Stimulated activated CD4-positive, alpha-beta T cell treated with anti-CD3 and anti-CD28 coated beads, Interleukin-1b, Interleukin-23, amount 100 ng/mL, for 1 hour (primary cell): ENCODE measurements at regions not wholly inside any gene's neighbourhood (a gene's known extent, or its start where the extent isn't known, plus 50 kb on each side); places are given as distances from the start of the nearest gene placed in this dataset.

Source experiments
- DNase-seq, 2 donors: peaks; one replicate each; pipeline ENCODE4 v3.0.0-alpha.2; 2020; ENCODE audit warnings: low read depth in 2 of 2

DNA sequence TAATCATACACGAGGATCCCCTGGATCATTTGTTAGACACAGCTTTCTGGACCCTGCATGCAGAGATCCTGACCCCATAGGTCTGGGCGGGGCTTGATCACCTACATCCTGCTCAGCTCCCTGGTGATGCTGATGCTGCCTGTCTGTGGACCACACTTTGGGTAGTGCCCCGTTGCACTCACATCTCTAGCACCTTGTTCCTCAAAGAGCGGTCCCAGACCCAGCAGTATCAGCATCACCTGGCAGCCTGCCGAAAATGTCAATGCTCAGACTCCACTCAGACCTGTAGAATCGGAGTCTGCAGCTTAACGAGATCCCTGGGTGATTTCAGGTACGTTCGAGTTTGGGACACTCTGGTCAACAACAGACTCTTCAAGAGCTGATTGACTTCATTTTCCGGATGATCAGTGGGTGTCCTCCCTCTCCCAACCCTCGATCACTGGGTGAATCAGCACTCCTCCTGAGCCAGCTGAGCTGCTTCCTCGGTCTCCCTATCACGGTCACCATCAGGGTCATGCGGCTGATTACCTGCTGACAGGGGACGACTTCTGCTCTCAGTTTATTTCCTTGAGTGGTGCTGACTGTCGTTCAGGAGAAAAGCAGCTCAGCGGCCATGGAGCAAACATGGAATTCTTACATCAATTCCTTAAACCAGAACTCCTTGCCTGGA lies 150.6 kb upstream of the RAB12 start:
- no peak for DNase-seq

DNA sequence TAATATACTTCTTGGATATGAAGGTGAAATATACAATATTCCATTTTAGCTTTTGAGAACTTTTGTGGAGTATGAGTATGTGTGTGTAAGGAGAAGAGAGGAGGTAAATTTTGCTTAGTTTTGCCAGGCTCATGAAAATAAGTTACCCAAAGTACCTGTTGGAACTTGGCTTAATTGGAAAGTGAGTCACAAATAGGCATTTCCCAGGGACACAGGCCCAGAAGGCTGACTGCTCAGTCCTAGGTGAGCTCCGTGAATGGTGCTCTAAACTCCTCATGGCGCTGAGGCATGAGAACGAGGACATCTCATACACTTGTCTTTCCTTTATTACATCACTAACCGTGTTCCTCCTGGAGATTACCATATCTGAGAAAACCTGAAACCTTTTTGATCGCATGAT lies 148.5 kb upstream of the RAB12 start:
- DNase-seq, result no peak

DNA sequence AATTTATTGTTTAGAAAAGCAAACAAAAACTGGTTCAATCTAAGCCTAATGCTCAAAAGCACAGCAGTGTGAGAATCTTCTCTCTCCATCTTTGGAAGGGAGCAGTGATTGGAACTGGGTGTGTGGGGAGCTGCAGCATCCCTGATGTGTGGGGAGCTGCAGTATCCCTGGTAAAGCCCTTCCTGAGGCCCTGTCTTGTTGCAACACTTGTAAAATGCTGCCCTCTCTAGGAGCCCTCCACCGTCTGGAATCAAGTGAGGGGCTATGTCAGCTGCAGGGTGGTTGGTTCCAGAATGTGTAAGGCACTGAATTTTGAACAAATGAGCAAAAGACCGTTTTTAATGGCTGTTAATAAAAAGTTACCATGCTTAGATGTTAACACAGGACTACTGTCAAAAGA lies 147.7 kb upstream of the RAB12 start:
- DNase-seq, result no peak

DNA sequence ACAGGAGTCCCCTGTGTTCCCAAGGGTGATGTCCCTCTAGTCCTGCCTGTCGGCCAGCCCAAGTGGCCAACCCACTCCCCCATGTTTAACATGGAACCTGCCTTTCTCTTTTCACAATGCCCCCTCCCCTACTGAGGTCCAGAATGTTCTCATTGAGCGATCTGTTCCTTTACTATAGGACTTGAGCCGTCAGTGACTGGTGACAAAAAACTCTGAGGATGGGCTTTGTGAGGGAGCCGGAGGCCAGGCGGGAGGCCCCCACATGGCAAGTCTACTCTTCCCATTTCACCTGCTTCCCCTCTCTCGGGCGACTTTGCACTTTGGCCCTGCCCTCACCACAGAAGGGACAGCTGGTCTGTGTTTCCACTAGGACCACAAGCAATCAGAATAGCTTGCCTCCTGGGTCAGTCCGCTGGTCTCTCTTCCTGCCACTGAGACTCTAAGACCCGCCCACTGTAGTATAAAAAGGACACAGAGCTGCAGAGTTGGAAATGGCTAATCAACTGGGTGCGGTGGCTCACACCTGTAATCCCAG lies 146.5 kb upstream of the RAB12 start:
- DNase-seq, result no peak

- DNase-seq, result no peak
Observed at GRCh38 chr18:8463791-8464190, 145.4 kb upstream of the RAB12 start.

DNA sequence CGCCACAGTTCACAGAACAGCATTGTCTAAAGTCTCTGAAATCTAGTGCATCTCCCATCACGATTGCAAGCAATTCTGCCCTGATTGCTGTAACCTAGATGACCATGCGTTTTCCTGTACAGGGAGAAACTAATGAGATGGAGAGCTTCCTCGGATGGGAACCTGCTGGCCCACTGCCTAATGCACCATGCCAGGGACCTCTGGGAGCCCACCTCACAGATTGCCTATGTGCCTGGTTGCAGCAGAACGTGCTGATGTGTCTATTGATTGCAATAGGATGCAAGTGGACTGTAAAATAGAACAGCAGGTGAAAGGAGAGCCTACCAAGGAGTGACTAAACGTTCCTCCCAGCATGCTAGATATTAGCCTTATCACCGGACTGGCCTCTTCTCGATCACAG lies 141.0 kb upstream of the RAB12 start:
- DNase-seq, result no peak

GRCh38 chr18:8468921-8469335 lies 140.3 kb upstream of the RAB12 start:
- DNase-seq, result no peak

GRCh38 chr18:8469544-8470130 lies 139.6 kb upstream of the RAB12 start:
- no peak for DNase-seq

DNA sequence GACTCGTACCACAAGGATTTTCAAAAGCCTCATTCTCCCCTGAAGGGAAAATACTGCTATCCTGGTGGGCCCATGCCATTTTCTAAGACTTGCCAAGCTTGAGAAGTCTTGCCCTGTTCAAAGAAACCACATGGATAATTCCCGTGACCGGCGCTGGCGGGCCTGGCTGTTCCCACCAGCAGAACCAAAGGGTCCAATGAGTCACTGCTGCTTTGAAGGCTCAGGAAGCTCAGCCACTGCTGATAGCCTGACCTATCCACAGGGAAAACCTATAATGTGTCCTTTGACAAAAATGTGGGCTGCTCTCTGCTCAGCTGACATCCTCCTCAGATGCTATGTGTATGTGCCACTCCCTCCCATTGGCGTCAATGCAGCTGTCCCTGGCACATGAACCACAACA lies 137.9 kb upstream of the RAB12 start:
- no peak for DNase-seq

- DNase-seq, result no peak
Observed at GRCh38 chr18:8474661-8475060, 134.6 kb upstream of the RAB12 start.

GRCh38 chr18:8477615-8478014 lies 131.6 kb upstream of the RAB12 start:
- no peak for DNase-seq

GRCh38 chr18:8478166-8478967 lies 130.9 kb upstream of the RAB12 start:
- peak in 1 of 2 donors; percentile 37 for DNase-seq

- no peak for DNase-seq
Observed at GRCh38 chr18:8478968-8479370, 130.3 kb upstream of the RAB12 start.

DNA sequence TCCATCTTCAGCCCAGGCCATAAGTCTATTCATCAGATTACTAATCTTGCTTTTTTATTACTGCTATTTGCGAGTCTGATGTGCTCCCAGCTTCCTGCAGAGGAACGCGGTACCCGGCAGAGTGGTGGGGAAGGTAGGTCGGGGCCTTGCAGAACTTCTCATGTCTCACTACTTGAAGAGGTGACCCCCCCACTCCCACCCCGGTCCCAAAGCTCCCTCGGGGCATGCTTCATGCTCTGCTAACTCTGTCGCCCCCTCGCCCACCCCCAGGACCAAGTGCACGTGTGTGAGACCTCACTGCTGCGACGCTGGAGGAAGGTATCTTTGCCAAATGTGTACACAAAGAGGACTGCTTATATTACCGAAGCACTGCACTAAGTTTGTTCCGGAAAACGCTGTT lies 129.4 kb upstream of the RAB12 start:
- DNase-seq, result no peak

- no peak for DNase-seq
Observed at GRCh38 chr18:8480506-8481328, 128.5 kb upstream of the RAB12 start.

- no peak for DNase-seq
Observed at GRCh38 chr18:8484951-8485350, 124.3 kb upstream of the RAB12 start.

- DNase-seq, result no peak
Observed at GRCh38 chr18:8489761-8490160, 119.5 kb upstream of the RAB12 start.

DNA sequence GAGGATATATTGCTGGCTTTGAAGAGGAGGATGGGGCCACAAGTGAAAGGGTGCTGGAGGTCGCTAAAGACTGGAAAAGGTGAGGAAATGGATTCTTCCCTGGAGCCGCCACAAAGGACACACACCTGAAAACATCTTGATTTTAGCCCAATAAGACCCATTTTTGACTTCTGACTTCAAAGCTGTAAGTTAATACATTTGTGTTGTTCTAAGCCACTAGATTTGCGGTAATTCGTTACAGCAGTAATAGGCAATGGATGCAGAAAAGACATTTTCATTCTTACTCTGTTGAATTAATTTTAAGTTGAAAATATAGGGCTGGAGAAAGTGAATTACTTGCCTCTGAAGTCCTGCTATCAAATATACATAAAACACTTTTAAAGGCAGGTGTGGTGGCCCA lies 117.7 kb upstream of the RAB12 start:
- DNase-seq, result no peak

DNA sequence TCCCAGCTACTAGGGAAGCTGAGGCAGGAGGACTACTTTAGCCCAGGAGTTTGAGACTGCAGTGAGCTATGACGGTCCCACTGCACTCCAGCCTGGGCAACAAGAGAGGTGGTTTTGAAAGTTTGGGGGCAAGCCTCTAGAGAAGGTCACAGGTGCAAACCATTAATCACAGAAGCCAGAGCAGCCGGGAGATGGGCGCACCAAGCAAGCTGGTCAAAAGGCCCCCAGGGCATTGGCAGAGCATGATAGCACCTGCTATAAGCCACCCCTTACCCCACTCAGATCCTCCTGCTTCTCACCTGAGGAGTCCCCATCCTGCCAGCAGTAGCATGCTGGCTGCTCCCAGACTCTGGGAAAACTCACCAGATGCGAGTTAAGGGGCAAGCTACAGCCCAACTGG lies 116.1 kb upstream of the RAB12 start:
- no peak for DNase-seq

DNA sequence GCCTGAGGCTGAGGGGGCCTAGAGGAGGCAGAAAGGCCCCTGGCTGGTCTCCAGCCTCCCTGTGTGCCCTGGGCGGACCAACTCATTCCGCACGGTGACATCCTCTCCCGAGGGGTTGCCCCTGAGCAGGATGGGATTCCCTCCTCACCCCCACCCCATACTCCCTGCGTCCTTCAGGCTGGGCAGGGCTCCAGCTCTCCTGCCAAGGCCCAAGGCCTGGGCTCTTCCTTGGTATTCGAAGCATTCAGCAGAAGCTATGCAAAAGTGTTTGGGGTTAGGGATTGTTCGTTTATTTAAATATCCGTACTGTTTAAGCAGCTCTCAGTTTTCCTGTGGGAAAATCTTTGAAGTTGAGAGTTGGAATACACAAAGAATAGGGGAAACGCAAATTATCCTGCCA lies 113.1 kb upstream of the RAB12 start:
- DNase-seq, result no peak

GRCh38 chr18:8498905-8499304 lies 110.3 kb upstream of the RAB12 start:
- no peak for DNase-seq
